ENCODE measurements at regions not wholly inside any gene's neighbourhood (a gene's known extent, or its start where the extent isn't known, plus 50 kb on each side); places are given as distances from the start of the nearest gene placed in this dataset.

DNA sequence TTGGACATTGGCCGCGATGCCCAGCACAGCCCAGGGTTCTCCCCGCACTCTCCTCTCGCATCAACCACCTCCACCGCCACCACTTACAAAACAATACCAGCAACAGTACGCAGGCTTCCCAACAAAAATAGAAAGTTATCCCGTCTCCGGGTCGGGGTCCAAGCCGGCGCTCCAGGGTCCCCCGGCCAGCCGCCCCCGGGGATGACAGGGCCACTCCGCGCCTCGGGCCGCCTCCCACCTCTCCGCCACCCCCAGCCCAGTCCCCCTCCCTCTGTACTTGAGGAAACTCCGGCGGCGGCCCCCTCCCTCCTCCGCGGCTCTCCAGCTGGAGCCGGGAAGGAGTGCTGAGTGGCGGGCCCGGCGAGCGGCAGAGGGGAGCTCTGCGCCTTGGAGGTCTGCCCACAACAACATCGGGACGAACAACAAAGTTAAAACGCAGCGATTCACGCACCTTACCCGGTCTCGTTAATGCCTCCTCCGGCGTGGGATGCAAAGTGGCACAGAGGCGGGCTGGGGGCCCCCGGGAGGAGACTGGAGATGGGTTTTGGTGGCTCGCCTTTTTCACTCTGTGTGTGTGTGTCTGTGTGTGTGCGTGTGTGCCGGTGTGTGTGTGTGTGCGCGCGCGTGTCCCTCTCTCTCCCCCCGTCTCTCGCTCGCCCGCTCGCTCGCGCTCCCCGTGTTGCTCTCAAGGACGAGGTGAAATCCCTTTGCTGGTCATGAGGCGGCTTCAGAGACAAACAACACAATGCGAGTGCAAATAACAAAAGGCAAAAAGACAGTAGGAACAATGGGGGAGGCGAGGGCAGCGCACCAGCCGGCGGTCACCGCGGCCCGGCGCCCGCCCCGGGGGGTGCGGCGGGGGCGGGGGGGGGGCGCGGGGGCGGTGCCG lies 386.8 kb downstream of the BCAT1 start:
- TF ChIP-seq CTCF (conservative IDR thresholded peaks at IDR 0.05; ENCODE audit: low read depth, low read length) (no peak), EZH2phosphoT487 (IDR thresholded peaks at IDR 0.05; ENCODE audit: borderline replicate concordance, low read length) (no peak), EZH2 (IDR thresholded peaks at IDR 0.05; ENCODE audit: low read length, unreplicated experiment) (peak; percentile 74)

All from PC-3 (cell line).